Trophoblast cell (in vitro differentiated cells and primary cell): ENCODE measurements at regions not wholly inside any gene's neighbourhood (a gene's known extent, or its start where the extent isn't known, plus 50 kb on each side); places are given as distances from the start of the nearest gene placed in this dataset.

Source experiments
- DNase-seq, 2 donors: peaks; one replicate each; pipeline ENCODE4 v3.0.0-alpha.2; 2016
- H2AFZ ChIP-seq: 2 replicates; pipeline ENCODE4 v1.6.1; 2013; ENCODE audit warnings: low read length, moderate library complexity, mild to moderate bottlenecking; ENCODE audit not compliant: insufficient read depth, poor library complexity
- H2AK5ac ChIP-seq: 2 replicates; pipeline ENCODE4 v1.6.1; 2013; ENCODE audit warnings: mild to moderate bottlenecking, low read length
- H2BK120ac ChIP-seq: 2 replicates; pipeline ENCODE4 v1.6.1; 2013; ENCODE audit warnings: low read length, mild to moderate bottlenecking, moderate library complexity; ENCODE audit not compliant: insufficient read depth, poor library complexity
- H2BK12ac ChIP-seq: 2 replicates; pipeline ENCODE4 v1.6.1; 2013; ENCODE audit warnings: mild to moderate bottlenecking, low read length, moderate library complexity
- H2BK5ac ChIP-seq: 2 replicates; pipeline ENCODE4 v1.6.1; 2013; ENCODE audit warnings: low read length, low read depth, moderate library complexity, mild to moderate bottlenecking; ENCODE audit not compliant: poor library complexity
- H3K14ac ChIP-seq: 2 replicates; pipeline ENCODE4 v1.6.1; 2013; ENCODE audit warnings: mild to moderate bottlenecking, low read length
- H3K18ac ChIP-seq: 2 replicates; pipeline ENCODE4 v1.6.1; 2013; ENCODE audit warnings: mild to moderate bottlenecking, low read length
- H3K23ac ChIP-seq: 2 replicates; pipeline ENCODE4 v1.6.1; 2013; ENCODE audit warnings: low read length
- H3K27ac ChIP-seq: 2 replicates; pipeline ENCODE4 v1.5.1; 2013; ENCODE audit warnings: low read depth, mild to moderate bottlenecking, inconsistent platforms, low read length, moderate library complexity
- H3K27me3 ChIP-seq: 2 replicates; pipeline ENCODE4 v1.6.1; 2013; ENCODE audit warnings: inconsistent platforms, mild to moderate bottlenecking, low read length, moderate library complexity; ENCODE audit not compliant: insufficient read depth
- H3K36me3 ChIP-seq, 2 experiments: 1 replicate in 1 of 2; 2 replicates in 1 of 2; pipeline ENCODE4 v1.6.1; 2013; ENCODE audit warnings: low read length in 2 of 2, mild to moderate bottlenecking in 2 of 2, moderate library complexity in 1 of 2; ENCODE audit not compliant: insufficient read depth in 2 of 2, control insufficient read depth in 1 of 2
- H3K4ac ChIP-seq: 2 replicates; pipeline ENCODE4 v1.6.1; 2013; ENCODE audit warnings: low read depth, mild to moderate bottlenecking, low read length, moderate library complexity
- H3K4me1 ChIP-seq, 2 experiments: 1 replicate in 1 of 2; 2 replicates in 1 of 2; pipeline ENCODE4 v1.6.1; 2013; ENCODE audit warnings: low read length in 2 of 2, mild to moderate bottlenecking in 2 of 2, moderate library complexity in 1 of 2; ENCODE audit not compliant: insufficient read depth in 2 of 2, control insufficient read depth in 1 of 2
- H3K4me2 ChIP-seq: 2 replicates; pipeline ENCODE4 v1.6.1; 2013; ENCODE audit warnings: inconsistent platforms, mild to moderate bottlenecking, low read length, moderate library complexity
- H3K4me3 ChIP-seq: 2 replicates; pipeline ENCODE4 v1.5.1; 2013; ENCODE audit warnings: mild to moderate bottlenecking, low read depth, low read length, inconsistent platforms
- H3K79me1 ChIP-seq: one replicate; pipeline ENCODE4 v1.6.1; 2013; ENCODE audit warnings: low read length
- H3K79me2 ChIP-seq: 2 replicates; pipeline ENCODE4 v1.6.1; 2013; ENCODE audit warnings: low read length, mild to moderate bottlenecking; ENCODE audit not compliant: control insufficient read depth, insufficient read depth, poor library complexity
- H3K9ac ChIP-seq: 2 replicates; pipeline ENCODE4 v1.6.1; 2013; ENCODE audit warnings: mild to moderate bottlenecking, low read length
- H3K9me3 ChIP-seq: 2 replicates; pipeline ENCODE4 v1.6.1; 2013; ENCODE audit warnings: low read depth, mild to moderate bottlenecking, control low read depth, inconsistent platforms, low read length; ENCODE audit not compliant: insufficient read depth
- H4K12ac ChIP-seq: 2 replicates; pipeline ENCODE4 v1.6.1; 2013; ENCODE audit warnings: low read depth, mild to moderate bottlenecking, low read length, moderate library complexity
- H4K8ac ChIP-seq: 2 replicates; pipeline ENCODE4 v1.6.1; 2013; ENCODE audit warnings: low read depth, mild to moderate bottlenecking, low read length, moderate library complexity
- H4K91ac ChIP-seq: one replicate; pipeline ENCODE4 v1.6.1; 2013; ENCODE audit warnings: low read depth, mild to moderate bottlenecking, low read length, moderate library complexity
- WGBS: extraction: QIAGEN DNeasy Blood & Tissue Kit; methylation state at CpG from one replicate; pipeline ENCODE4 v1.1.7; 2013; ENCODE audit warnings: missing lambda C conversion rate; ENCODE audit not compliant: insufficient read length, insufficient coverage; ENCODE audit errors: extremely low coverage; 5-methylcytosine and 5-hydroxymethylcytosine counted together

- no peak overlapping the region for H3K23ac ChIP-seq
- H3K4me1 ChIP-seq = no peaks in the 10 kb centered on the region
- H3K79me2 ChIP-seq = no peaks in the 10 kb centered on the region
- H3K4me3 ChIP-seq = no peak overlapping the region
- no peak overlapping the region for H2BK5ac ChIP-seq
- no peak overlapping the region for H3K4me2 ChIP-seq
- no peak overlapping the region for H3K14ac ChIP-seq
- H3K27ac ChIP-seq = no peak overlapping the region
- H2BK120ac ChIP-seq = no peak overlapping the region
- H2AFZ ChIP-seq = no peak overlapping the region
- DNase-seq = no peak
- H4K12ac ChIP-seq = no peak overlapping the region
- H4K91ac ChIP-seq = no peak overlapping the region
- H4K8ac ChIP-seq = no peak overlapping the region
- no peak overlapping the region for H2AK5ac ChIP-seq
- H3K36me3 ChIP-seq = no peaks in the 10 kb centered on the region
- no peaks in the 10 kb centered on the region for H3K27me3 ChIP-seq
- no peak overlapping the region for H3K9ac ChIP-seq
- H3K79me1 ChIP-seq = no peaks in the 10 kb centered on the region
- no peak overlapping the region for H2BK12ac ChIP-seq
- no CpG with 5 or more reads among the region's 1 CpG for WGBS
- H3K9me3 ChIP-seq = no peaks in the 10 kb centered on the region
- H3K18ac ChIP-seq = no peak overlapping the region
- no peak overlapping the region for H3K4ac ChIP-seq
Measured at GRCh38 chr3:102885289-102885688, 450.5 kb downstream of the ZPLD1 start.

- no peaks in the 10 kb centered on the region for H3K79me1 ChIP-seq
- H3K4ac ChIP-seq = no peak overlapping the region
- H4K91ac ChIP-seq = no peak overlapping the region
- H3K23ac ChIP-seq = no peak overlapping the region
- H3K27ac ChIP-seq = no peak overlapping the region
- H3K79me2 ChIP-seq = no peaks in the 10 kb centered on the region
- no peak overlapping the region for H3K4me2 ChIP-seq
- H2BK12ac ChIP-seq = no peak overlapping the region
- no peak overlapping the region for H2BK120ac ChIP-seq
- no peak overlapping the region for H4K12ac ChIP-seq
- H3K9ac ChIP-seq = no peak overlapping the region
- H3K18ac ChIP-seq = no peak overlapping the region
- H2BK5ac ChIP-seq = no peak overlapping the region
- H3K14ac ChIP-seq = no peak overlapping the region
- H3K27me3 ChIP-seq = no peaks in the 10 kb centered on the region
- no peak overlapping the region for H2AK5ac ChIP-seq
- no peak overlapping the region for H4K8ac ChIP-seq
- H3K4me1 ChIP-seq = no peaks in the 10 kb centered on the region
- no peak overlapping the region for H3K4me3 ChIP-seq
- H3K36me3 ChIP-seq = no peaks in the 10 kb centered on the region
- DNase-seq = no peak
- no peaks in the 10 kb centered on the region for H3K9me3 ChIP-seq
- H2AFZ ChIP-seq = no peak overlapping the region
- no CpG with 5 or more reads among the region's 3 CpGs for WGBS
Measured at GRCh38 chr3:102887431-102887830, 452.6 kb downstream of the ZPLD1 start.

GRCh38 chr3:102896851-102897621, 462.2 kb downstream of the ZPLD1 start:
- H3K9ac ChIP-seq = no peak overlapping the region
- H4K91ac ChIP-seq = no peak overlapping the region
- no peak overlapping the region for H3K4me3 ChIP-seq
- H4K8ac ChIP-seq = no peak overlapping the region
- H3K9me3 ChIP-seq = no peaks in the 10 kb centered on the region
- H3K23ac ChIP-seq = no peak overlapping the region
- H3K79me2 ChIP-seq = no peaks in the 10 kb centered on the region
- no peak for DNase-seq
- no peak overlapping the region for H2BK12ac ChIP-seq
- no peak overlapping the region for H3K27ac ChIP-seq
- H3K36me3 ChIP-seq = no peaks in the 10 kb centered on the region
- no CpG with 5 or more reads among the region's 1 CpG for WGBS
- H2AK5ac ChIP-seq = no peak overlapping the region
- no peak overlapping the region for H4K12ac ChIP-seq
- no peak overlapping the region for H3K18ac ChIP-seq
- H2BK5ac ChIP-seq = no peak overlapping the region
- no peaks in the 10 kb centered on the region for H3K4me1 ChIP-seq
- no peak overlapping the region for H3K4ac ChIP-seq
- H2AFZ ChIP-seq = no peak overlapping the region
- H3K27me3 ChIP-seq = no peaks in the 10 kb centered on the region
- no peak overlapping the region for H3K14ac ChIP-seq
- H3K4me2 ChIP-seq = no peak overlapping the region
- no peaks in the 10 kb centered on the region for H3K79me1 ChIP-seq
- H2BK120ac ChIP-seq = no peak overlapping the region

GRCh38 chr3:102904629-102905028, 469.8 kb downstream of the ZPLD1 start:
- Histone ChIP-seq H3K79me2 (no peaks in the 10 kb centered on the region), H2AFZ (no peak overlapping the region), H3K9me3 (no peaks in the 10 kb centered on the region), H3K79me1 (no peaks in the 10 kb centered on the region), H3K4ac (no peak overlapping the region), H3K9ac (no peak overlapping the region), H2BK12ac (no peak overlapping the region), H3K14ac (no peak overlapping the region), H2BK120ac (no peak overlapping the region), H4K91ac (no peak overlapping the region), H2AK5ac (no peak overlapping the region), H3K27me3 (no peaks in the 10 kb centered on the region), H3K36me3 (no peaks in the 10 kb centered on the region), H3K4me2 (no peak overlapping the region), H3K27ac (no peak overlapping the region), H2BK5ac (no peak overlapping the region), H3K4me1 (no peaks in the 10 kb centered on the region), H3K23ac (no peak overlapping the region), H3K18ac (no peak overlapping the region), H4K12ac (no peak overlapping the region), H4K8ac (no peak overlapping the region), H3K4me3 (no peak overlapping the region)
- no peak for DNase-seq
- WGBS = no CpG with 5 or more reads among the region's 11 CpGs
